Calu3 (cell line): ENCODE measurements at regions not wholly inside any gene's neighbourhood (a gene's known extent, or its start where the extent isn't known, plus 50 kb on each side); places are given as distances from the start of the nearest gene placed in this dataset.

Source experiments
- BruUV-seq: library from RNA; stranded (reverse); fragments of 400-500 nt; replicated peaks from 2 replicates; lab custom pipeline; 2021; lab: Mats Ljungman, UMichigan
- CTCF ChIA-PET: fragments of 300-600 bp; sonication (Branson Sonifier 250); formaldehyde crosslinking; loops from one replicate; lab custom pipeline; 2022; ENCODE audit warnings: antibody characterized with exemption; lab: Charles Lee
- DNase-seq: peaks from one replicate; pipeline ENCODE4 v3.0.0; 2022
- H3K27ac Mint-ChIP-seq: one replicate; pipeline ENCODE4 v1.8.0; 2022; ENCODE audit warnings: mixed read lengths; ENCODE audit not compliant: unreplicated experiment
- H3K27me3 Mint-ChIP-seq: one replicate; pipeline ENCODE4 v1.8.0; 2022; ENCODE audit warnings: mixed read lengths; ENCODE audit not compliant: unreplicated experiment
- H3K36me3 Mint-ChIP-seq: one replicate; pipeline ENCODE4 v1.8.0; 2022; ENCODE audit warnings: mild to moderate bottlenecking, moderate library complexity, mixed read lengths; ENCODE audit not compliant: insufficient read depth, unreplicated experiment
- H3K4me1 Mint-ChIP-seq: one replicate; pipeline ENCODE4 v1.8.0; 2022; ENCODE audit warnings: mild to moderate bottlenecking, low read depth, mixed read lengths; ENCODE audit not compliant: unreplicated experiment
- H3K4me3 Mint-ChIP-seq: one replicate; pipeline ENCODE4 v1.8.0; 2022; ENCODE audit warnings: mild to moderate bottlenecking, low read depth, moderate library complexity, mixed read lengths; ENCODE audit not compliant: unreplicated experiment
- H3K9me3 Mint-ChIP-seq: one replicate; pipeline ENCODE4 v1.8.0; 2022; ENCODE audit warnings: low read depth, mixed read lengths; ENCODE audit not compliant: unreplicated experiment
- CTCF ChIP-seq: fragments of 200-600 bp; IDR thresholded peaks from one replicate; pipeline ENCODE4 v1.8.0; 2022; ENCODE audit warnings: antibody characterized with exemption; ENCODE audit not compliant: unreplicated experiment
- intact Hi-C: fragments of 100-400 bp; cut with micrococcal nuclease; formaldehyde crosslinking; loops from one replicate; pipeline ENCODE4 v1.10.0; 2022; ENCODE audit not compliant: unreplicated experiment

GRCh38 chr9:74369844-74370243 is 127.3 kb upstream of the RORB start:
- Mint-ChIP-seq H3K4me3 (no peak overlapping the region), H3K9me3 (no peaks in the 10 kb centered on the region), H3K4me1 (no peaks in the 10 kb centered on the region), H3K27ac (no peak overlapping the region), H3K36me3 (no peaks in the 10 kb centered on the region), H3K27me3 (no peaks in the 10 kb centered on the region)
- no peak for TF ChIP-seq CTCF
- CTCF ChIA-PET = no interaction called here
- BruUV-seq = no TSS peak
- DNase-seq = no peak
- intact Hi-C loops = loop anchor here (10.0 kb wide), 1 partner anchor 1105 kb away; no protein-coding TSS in a partner anchor

GRCh38 chr9:74373348-74373747 is 123.8 kb upstream of the RORB start:
- H3K9me3 Mint-ChIP-seq = no peaks in the 10 kb centered on the region
- no peak overlapping the region for H3K4me3 Mint-ChIP-seq
- no peaks in the 10 kb centered on the region for H3K4me1 Mint-ChIP-seq
- no peaks in the 10 kb centered on the region for H3K27me3 Mint-ChIP-seq
- CTCF ChIA-PET = no interaction called here
- no peak overlapping the region for H3K27ac Mint-ChIP-seq
- BruUV-seq = no TSS peak
- no peak for TF ChIP-seq CTCF
- DNase-seq = no peak
- H3K36me3 Mint-ChIP-seq = no peaks in the 10 kb centered on the region
- intact Hi-C loops = loop anchor here (10.0 kb wide), 1 partner anchor 1109 kb away; no protein-coding TSS in a partner anchor

GRCh38 chr9:74379718-74380117 is 117.4 kb upstream of the RORB start:
- TF ChIP-seq CTCF = no peak
- no peak overlapping the region for H3K27ac Mint-ChIP-seq
- no peaks in the 10 kb centered on the region for H3K27me3 Mint-ChIP-seq
- H3K4me1 Mint-ChIP-seq = no peaks in the 10 kb centered on the region
- H3K4me3 Mint-ChIP-seq = no peak overlapping the region
- no peaks in the 10 kb centered on the region for H3K36me3 Mint-ChIP-seq
- BruUV-seq = no TSS peak
- H3K9me3 Mint-ChIP-seq = no peaks in the 10 kb centered on the region
- DNase-seq = peak; percentile 55
- intact Hi-C loops = loop anchor here (1.0 to 10.0 kb wide), 3 partner anchors 695 to 1177 kb away; no protein-coding TSS in a partner anchor
- CTCF ChIA-PET = interaction anchor here (0.6 to 1.3 kb wide), 4 partner anchors 464 to 1179 kb away, joined by 3 to 8 read pairs (median 6); no protein-coding TSS in a partner anchor

- Mint-ChIP-seq H3K4me1 (no peaks in the 10 kb centered on the region), H3K36me3 (no peaks in the 10 kb centered on the region), H3K27me3 (no peaks in the 10 kb centered on the region), H3K4me3 (no peak overlapping the region), H3K27ac (no peak overlapping the region), H3K9me3 (peaks cover 4% of the 10 kb centered on the region)
- CTCF ChIA-PET = no interaction called here
- DNase-seq = no peak
- TF ChIP-seq CTCF = no peak
- BruUV-seq = no TSS peak
- intact Hi-C loops = no loop called here
Observed at GRCh38 chr9:74391816-74392215, 105.3 kb upstream of the RORB start.
